Skeletal muscle tissue (tissue), 3 donors: ENCODE measurements at regions not wholly inside any gene's neighbourhood (a gene's known extent, or its start where the extent isn't known, plus 50 kb on each side); places are given as distances from the start of the nearest gene placed in this dataset.

Experiments used
- H3K27ac ChIP-seq: one replicate; pipeline ENCODE4 v1.7.0; 2013; ENCODE audit warnings: mild to moderate bottlenecking, low read depth, low read length, inconsistent platforms
- H3K27me3 ChIP-seq, 3 donors: one replicate each; pipeline ENCODE4 v1.7.0; 2013; ENCODE audit warnings: low read length in 3 of 3; ENCODE audit not compliant: control insufficient read depth in 3 of 3, insufficient read depth in 3 of 3
- H3K36me3 ChIP-seq, 3 donors: one replicate each; pipeline ENCODE4 v1.7.0; 2013; ENCODE audit warnings: low read length in 3 of 3; ENCODE audit not compliant: control insufficient read depth in 3 of 3, insufficient read depth in 3 of 3
- H3K4me1 ChIP-seq, 3 donors: one replicate each; pipeline ENCODE4 v1.7.0; 2013; ENCODE audit warnings: low read length in 3 of 3, mild to moderate bottlenecking in 3 of 3; ENCODE audit not compliant: control insufficient read depth in 3 of 3, insufficient read depth in 3 of 3
- H3K4me3 ChIP-seq, 3 donors: one replicate each; pipeline ENCODE4 v1.7.0; 2013; ENCODE audit warnings: low read length in 3 of 3
- H3K9ac ChIP-seq, 3 donors: one replicate each; pipeline ENCODE4 v1.7.0; 2013; ENCODE audit warnings: low read length in 3 of 3, mild to moderate bottlenecking in 3 of 3, moderate library complexity in 2 of 3, low read depth in 1 of 3
- H3K9me3 ChIP-seq, 3 donors: one replicate each; pipeline ENCODE4 v1.7.0; 2013; ENCODE audit warnings: low read length in 3 of 3; ENCODE audit not compliant: control insufficient read depth in 3 of 3
- donor health status: Osteomylitis.

- Histone ChIP-seq H3K4me3 (no peak overlapping the region), H3K27ac (no peak overlapping the region), H3K9ac (no peak overlapping the region), H3K9me3 (no peaks in the 10 kb centered on the region), H3K36me3 (no peaks in the 10 kb centered on the region), H3K4me1 (no peaks in the 10 kb centered on the region), H3K27me3 (no peaks in the 10 kb centered on the region)
These were observed 252.9 kb upstream of the MAN1A1 start for GRCh38 chr6:119602215-119603178.

- H3K4me1 ChIP-seq = no peaks in the 10 kb centered on the region
- H3K9ac ChIP-seq = no peak overlapping the region
- no peak overlapping the region for H3K27ac ChIP-seq
- no peaks in the 10 kb centered on the region for H3K27me3 ChIP-seq
- no peaks in the 10 kb centered on the region for H3K9me3 ChIP-seq
- H3K36me3 ChIP-seq = no peaks in the 10 kb centered on the region
- H3K4me3 ChIP-seq = no peak overlapping the region
These were observed 249.3 kb upstream of the MAN1A1 start for GRCh38 chr6:119598883-119599282.

GRCh38 chr6:119594907-119595306 is 245.3 kb upstream of the MAN1A1 start:
- no peaks in the 10 kb centered on the region for H3K9me3 ChIP-seq
- no peak overlapping the region for H3K4me3 ChIP-seq
- H3K4me1 ChIP-seq = no peaks in the 10 kb centered on the region
- H3K27ac ChIP-seq = no peak overlapping the region
- no peaks in the 10 kb centered on the region for H3K36me3 ChIP-seq
- no peaks in the 10 kb centered on the region for H3K27me3 ChIP-seq
- no peak overlapping the region for H3K9ac ChIP-seq

- Histone ChIP-seq H3K9me3 (no peaks in the 10 kb centered on the region), H3K4me3 (no peak overlapping the region), H3K27ac (no peak overlapping the region), H3K9ac (no peak overlapping the region), H3K4me1 (no peaks in the 10 kb centered on the region), H3K27me3 (no peaks in the 10 kb centered on the region), H3K36me3 (no peaks in the 10 kb centered on the region)
These were observed 241.7 kb upstream of the MAN1A1 start for GRCh38 chr6:119591235-119591634.

- no peak overlapping the region for H3K27ac ChIP-seq
- H3K36me3 ChIP-seq = no peaks in the 10 kb centered on the region
- no peaks in the 10 kb centered on the region for H3K27me3 ChIP-seq
- no peaks in the 10 kb centered on the region for H3K9me3 ChIP-seq
- no peak overlapping the region for H3K9ac ChIP-seq
- no peak overlapping the region for H3K4me3 ChIP-seq
- no peaks in the 10 kb centered on the region for H3K4me1 ChIP-seq
These were observed 240.5 kb upstream of the MAN1A1 start for GRCh38 chr6:119590066-119590465.

- H3K27ac ChIP-seq = no peak overlapping the region
- H3K36me3 ChIP-seq = no peaks in the 10 kb centered on the region
- no peaks in the 10 kb centered on the region for H3K4me1 ChIP-seq
- no peak overlapping the region for H3K9ac ChIP-seq
- H3K4me3 ChIP-seq = no peak overlapping the region
- H3K27me3 ChIP-seq = no peaks in the 10 kb centered on the region
- no peaks in the 10 kb centered on the region for H3K9me3 ChIP-seq
These were observed 238.0 kb upstream of the MAN1A1 start for GRCh38 chr6:119587537-119587936.

- Histone ChIP-seq H3K36me3 (no peaks in the 10 kb centered on the region), H3K9me3 (no peaks in the 10 kb centered on the region), H3K27me3 (no peaks in the 10 kb centered on the region), H3K4me3 (no peak overlapping the region), H3K9ac (no peak overlapping the region), H3K4me1 (no peaks in the 10 kb centered on the region), H3K27ac (no peak overlapping the region)
These were observed 236.8 kb upstream of the MAN1A1 start for GRCh38 chr6:119586250-119586882.

- Histone ChIP-seq H3K9me3 (no peaks in the 10 kb centered on the region), H3K27me3 (no peaks in the 10 kb centered on the region), H3K9ac (no peak overlapping the region), H3K27ac (no peak overlapping the region), H3K4me3 (no peak overlapping the region), H3K36me3 (no peaks in the 10 kb centered on the region), H3K4me1 (no peaks in the 10 kb centered on the region)
These were observed 234.5 kb upstream of the MAN1A1 start for GRCh38 chr6:119584088-119584487.

GRCh38 chr6:119581220-119581619 is 231.7 kb upstream of the MAN1A1 start:
- Histone ChIP-seq H3K27ac (no peak overlapping the region), H3K4me1 (no peaks in the 10 kb centered on the region), H3K9me3 (peaks cover 0 to 2% (median 0%) of the 10 kb centered on the region in 3 donors), H3K27me3 (no peaks in the 10 kb centered on the region), H3K9ac (no peak overlapping the region), H3K4me3 (no peak overlapping the region), H3K36me3 (no peaks in the 10 kb centered on the region)

- H3K36me3 ChIP-seq = no peaks in the 10 kb centered on the region
- H3K9me3 ChIP-seq = peaks cover 0 to 3% (median 0%) of the 10 kb centered on the region in 3 donors
- no peak overlapping the region for H3K4me3 ChIP-seq
- H3K27me3 ChIP-seq = no peaks in the 10 kb centered on the region
- H3K4me1 ChIP-seq = no peaks in the 10 kb centered on the region
- no peak overlapping the region for H3K9ac ChIP-seq
- H3K27ac ChIP-seq = no peak overlapping the region
These were observed 226.2 kb upstream of the MAN1A1 start for GRCh38 chr6:119575721-119576120.
